ENCODE measurements at regions not wholly inside any gene's neighbourhood (a gene's known extent, or its start where the extent isn't known, plus 50 kb on each side); places are given as distances from the start of the nearest gene placed in this dataset.

DNA sequence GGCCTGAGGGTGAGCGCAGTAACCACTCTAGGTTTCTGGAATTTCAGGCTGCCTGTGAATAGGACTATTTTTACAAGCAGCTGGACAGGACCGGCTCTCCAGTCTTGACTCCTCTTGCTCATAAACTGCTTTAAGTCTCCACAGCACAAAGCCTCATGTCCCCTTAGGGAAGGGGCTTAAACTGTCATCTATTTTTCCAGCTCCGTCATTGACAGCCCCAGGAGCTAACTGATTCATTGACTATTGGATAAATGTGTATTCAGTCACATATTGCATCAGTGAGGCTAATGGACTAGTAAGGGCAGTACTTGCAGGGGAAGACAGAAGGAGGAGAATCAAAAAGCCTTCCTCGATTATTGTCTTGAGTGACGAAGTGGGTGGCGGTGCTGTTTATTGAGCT is 719.4 kb upstream of the ADAMTS16 start:
- DNase-seq: no peak

DNA sequence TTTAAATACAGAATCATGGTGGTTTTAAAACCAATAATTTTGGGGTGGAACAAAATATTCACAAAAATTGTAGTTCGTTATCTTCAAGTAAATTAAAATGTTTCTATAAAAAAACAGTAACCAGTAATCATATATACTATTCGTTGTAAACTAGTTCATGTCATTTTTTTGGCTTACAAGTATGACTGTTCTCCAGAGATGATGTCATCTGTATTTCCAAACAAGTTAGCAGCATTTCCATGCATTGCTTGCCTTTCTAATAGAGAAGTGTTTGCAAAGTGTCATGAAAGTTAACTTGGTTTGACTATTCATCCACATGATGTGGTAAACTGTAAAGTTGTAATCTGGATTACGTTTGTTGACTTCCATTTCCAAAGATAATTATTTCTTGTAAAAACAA is 717.9 kb upstream of the ADAMTS16 start:
- DNase-seq: no peak

DNA sequence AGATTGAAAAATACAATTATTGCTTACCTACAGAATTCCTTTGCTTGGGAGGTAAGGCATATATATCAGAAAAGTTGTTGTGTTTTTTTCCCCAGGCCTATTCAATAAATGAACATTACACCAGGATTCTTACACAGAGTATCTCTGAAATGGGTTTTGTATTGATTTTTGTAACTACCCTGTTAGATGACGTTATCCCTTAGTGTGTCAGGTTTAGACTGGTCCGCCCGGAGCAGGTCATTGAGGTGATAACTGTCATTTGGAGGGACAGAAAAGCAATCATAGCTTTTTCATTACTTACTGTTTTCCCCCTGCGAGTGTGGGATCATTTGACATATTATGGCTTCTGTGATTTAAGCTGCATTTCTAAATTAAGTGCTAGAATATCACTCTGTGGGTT is 715.2 kb upstream of the ADAMTS16 start:
- DNase-seq: no peak

DNA sequence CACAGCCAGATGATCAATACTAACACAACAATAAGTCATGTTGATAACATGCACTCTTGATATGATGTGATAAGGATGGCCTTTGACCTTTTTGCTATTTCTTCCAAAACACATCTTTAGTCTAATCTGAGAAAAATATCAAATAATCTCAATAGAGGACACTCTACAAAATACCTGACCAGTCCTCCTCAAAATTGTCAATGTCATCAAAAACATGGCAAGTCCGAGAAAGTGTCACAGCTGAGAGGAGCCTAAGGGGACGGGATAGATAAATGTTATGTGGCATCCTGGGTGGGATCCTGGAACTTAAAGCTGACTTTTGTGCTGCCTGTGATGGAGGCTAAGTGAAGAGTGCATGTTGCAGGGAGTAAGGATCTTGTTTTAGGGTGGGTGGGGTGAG is 699.6 kb upstream of the ADAMTS16 start:
- DNase-seq: no peak

DNA sequence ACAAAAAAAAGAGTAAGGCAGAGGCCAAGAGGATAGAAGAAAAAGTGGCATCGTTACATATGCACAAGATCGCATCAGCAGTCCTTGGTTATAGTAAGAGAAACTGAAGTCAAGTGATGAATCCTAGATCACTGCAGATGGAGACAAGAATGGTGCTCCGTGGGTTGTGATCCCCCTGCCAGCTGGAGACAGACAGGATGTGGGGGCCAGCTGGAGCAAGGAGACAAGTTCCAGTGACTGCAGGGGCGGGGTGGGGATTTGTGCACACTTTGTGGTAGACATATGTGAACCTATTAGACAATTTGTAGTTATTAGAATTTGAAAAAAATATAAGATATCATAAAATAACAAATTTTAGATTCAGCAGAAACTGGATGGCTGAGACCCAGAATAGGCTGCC is 697.9 kb upstream of the ADAMTS16 start:
- DNase-seq: no peak

DNA sequence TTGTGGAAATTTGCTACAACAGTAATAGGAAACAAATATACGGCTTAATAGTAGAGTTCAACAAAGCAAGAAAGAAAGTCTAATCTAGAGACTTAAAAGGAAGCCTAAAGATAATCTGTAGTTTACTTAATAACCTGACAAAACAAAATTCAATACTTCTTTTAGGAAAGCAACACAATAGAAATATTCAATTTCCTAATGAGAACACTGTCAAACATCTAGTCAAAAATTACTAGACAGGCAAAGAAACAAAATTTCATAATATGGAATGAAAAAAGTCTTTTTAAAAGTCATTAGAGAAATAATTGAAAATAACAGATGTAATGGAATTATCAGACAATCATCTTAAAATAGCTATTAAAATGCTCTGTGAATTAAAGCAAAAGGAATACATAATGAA is 692.5 kb upstream of the ADAMTS16 start:
- no peak for DNase-seq

DNA sequence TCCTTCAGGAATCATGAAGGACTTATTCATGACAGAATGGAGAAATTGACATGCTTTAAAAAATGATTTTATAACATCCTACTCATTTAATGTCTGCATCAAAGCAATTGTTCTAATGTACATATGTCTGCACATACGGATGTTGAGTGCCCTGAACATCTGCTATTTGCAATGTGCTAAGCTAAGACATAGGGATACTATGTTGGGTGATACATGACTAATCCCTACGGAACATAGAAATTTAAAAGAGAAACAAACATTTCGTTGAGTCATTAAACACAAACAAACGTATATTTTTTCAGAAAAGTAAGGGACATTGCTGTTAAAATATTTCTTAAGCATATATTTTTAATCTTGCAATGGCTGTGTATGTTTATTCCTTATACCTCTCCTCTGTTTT is 686.5 kb upstream of the ADAMTS16 start:
- no peak for DNase-seq

DNA sequence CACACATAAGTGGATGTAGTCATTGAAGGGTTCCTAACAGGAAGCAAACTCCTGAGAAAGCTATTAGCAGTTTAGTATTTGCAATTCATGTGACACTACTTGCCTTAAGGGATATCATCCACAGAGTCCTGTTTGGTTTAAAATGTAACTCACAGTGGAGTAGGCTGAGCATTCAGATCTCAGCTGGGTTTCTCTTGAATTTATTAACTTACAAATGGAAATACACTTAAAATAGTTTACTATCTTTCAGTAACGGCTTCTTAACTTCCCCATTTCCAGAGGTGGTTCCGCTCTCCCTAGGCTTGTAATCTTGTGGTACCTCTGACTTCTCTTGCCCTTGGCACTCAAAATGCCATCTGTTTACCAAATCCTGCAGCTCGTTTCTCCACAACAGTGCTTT is 660.7 kb upstream of the ADAMTS16 start:
- no peak for DNase-seq

DNA sequence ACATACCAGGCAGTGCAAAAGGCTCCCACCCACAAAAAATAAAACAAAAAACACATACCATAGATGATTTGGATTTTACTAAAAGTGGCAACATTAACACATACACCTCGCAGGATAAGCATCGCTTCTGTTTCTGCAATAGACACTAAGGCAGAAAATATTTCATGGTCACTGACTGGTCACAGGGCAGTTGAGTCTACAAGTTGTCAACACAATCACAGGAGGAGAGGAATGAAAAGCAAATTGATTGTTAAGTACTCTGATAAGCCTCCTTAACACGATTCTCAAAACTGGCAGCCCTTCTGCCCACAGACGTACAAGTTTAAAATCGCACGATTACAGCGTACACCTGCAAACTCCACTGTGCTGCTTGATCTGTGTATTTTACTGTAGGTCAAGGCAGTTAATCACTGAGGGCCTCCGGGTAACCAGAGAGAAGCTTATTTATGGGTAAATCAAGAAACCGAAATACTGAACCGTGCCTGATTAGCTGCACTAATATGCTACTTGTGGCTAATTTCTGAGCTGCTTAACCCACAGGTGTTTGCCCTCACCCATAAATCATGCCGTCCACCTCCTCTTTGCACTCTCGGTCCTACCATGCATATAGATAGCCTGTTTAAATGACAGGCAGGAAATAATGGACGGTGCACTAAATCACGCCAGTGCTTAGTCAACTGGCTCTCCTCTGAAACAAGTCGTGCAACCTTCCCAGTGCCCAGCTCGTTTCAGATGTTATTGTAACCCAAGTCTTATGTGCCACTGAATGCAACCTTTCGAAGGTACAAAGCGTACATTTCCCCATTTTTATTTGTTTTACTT is 659.4 kb upstream of the ADAMTS16 start:
- no peak for DNase-seq

DNA sequence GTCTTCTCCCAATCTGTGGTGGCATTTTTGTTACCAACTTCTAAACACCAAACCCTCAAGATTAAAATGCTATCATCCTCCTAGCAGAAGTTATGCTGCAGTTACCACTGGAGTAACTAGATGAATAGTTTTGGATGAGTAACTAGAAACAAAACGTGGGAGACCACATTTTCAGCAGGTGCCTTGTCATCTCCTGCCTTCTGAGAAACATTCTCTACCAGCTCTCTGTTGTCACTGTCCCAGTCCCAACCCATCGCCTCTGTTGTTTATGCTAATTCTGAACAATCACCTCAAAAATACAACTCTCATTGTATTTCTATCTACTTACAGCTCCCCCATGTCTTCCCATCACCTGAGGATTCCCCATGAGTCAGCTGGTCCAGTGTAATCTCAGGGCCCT is 652.5 kb upstream of the ADAMTS16 start:
- no peak for DNase-seq

DNA sequence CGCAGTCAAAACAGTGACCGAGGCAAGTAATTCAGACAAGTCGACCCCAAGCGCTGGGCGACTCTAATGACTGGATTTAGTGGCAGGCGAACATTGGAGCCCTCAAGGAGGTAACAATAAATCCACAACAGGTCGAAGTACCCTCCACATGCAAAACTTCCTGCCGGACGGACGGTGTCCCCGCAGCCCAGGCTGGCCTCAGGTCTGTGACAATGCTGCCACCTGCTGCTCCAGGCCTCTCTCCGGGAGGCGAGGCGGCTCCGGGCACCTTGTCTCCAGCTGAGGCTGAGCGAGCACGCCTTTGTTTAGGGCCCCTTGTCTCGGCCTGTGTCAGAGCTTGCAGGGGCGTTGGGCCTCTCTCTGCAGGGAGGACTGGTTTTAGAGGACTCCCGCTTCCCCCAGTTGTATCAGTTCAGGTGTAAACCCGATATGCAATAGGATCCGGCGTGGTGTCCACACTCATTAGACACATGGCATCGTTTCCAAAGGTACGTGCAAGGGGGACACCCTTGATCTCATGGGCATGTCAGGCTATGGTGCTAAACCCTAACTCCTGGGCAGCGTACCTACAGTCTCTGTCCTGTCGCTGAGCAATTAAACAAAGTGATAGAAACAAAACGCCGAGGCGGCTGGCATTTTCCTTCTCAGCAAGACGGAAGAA is 628.0 kb upstream of the ADAMTS16 start:
- DNase-seq: no peak

DNA sequence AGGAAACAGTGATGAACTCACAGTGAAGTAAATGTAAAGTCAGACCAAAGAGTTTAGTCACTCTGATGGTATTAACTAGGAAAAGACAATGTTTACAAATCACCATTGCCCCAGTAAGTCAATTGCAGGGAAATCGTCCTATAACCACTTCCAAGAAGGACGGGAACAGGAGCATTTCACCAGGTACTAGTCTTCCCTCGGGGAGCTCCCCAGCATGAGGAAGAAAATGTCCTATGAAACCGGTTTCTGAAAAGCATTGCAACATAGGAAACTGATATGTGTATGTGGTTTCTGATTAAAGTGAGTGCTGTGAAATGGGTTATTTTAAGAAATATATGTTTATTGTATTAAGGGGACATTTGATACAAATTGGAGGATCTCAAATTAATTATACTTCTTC is 626.7 kb upstream of the ADAMTS16 start:
- no peak for DNase-seq

DNA sequence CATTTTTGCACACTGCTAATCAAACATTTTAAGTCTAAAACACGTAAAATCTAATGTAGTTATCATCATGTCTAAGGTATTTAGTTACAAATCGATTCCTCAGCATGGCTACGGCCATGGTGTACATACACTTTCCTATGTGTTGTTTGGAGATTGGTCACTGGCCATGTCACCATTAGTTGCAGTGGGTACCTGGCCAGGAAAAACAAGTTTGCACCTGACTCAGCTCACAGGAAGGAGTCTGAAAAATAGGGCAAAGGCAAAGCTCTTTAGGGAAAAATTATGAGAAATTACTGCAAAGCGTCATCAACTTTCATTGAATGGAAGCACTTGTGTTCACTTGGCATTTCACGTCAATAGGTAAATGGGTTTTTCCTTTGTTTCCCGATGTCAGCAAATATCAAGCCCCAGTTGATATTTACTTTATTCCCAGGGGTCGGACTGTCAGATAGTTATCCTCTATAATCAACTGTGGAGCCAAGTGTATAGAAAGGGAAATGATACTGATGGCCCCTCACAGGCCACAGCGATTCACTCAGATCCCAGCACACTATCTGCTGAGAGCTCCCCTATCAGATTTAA is 626.0 kb upstream of the ADAMTS16 start:
- peak; percentile 3 for DNase-seq

DNA sequence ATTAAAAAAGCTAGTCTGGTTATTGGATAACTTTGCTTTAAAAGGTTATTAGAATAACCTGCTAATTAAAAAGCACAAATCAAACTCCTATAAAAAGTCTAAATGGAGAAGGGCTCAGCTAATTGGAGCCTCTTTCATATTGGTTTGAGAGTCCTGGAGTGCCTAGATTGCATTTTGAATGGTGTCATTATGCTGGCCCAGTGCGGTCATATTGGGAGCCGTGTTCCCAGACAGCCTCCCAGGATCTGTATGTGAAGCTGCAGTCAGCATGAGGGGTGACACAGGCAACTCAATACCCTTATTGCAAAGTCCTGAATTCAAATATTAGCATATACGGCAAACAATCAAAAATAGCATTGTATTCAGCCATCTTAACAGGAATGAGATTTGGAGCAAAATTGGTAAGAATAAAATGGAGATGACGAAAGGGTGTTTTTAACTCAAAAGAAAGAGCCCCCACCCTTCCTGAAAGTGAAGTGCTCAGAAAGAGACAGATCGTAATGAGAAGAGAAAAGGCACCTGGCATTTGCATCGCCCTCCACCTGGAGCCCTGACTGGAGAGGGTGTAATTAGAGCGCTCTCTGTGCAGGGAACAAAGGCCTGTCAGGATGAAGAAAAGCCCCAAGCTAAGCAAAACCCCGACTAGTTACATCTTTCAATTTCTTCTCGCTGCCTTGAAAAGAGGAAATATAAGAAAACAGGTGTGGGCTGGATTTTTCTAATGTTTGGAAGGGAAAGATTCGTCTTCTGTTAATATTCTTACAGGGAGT is 621.0 kb upstream of the ADAMTS16 start:
- no peak for DNase-seq

DNA sequence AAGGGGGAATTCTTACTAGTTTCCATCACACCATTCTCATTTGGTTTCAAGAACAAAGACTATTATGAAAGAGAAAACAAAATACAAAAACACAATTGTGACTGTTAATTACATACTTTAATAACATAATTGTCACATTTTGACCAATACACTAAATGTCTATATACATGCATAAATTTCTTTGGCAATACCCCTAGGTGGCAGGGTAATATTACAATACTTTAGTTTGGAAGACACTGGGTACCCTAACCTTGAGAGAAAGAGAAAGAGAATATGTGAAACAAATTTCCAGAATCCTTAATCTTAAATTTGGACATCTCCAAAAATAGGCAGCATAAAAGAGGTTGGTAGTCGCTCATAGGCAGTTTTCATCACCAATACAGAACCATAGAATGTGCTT is 619.6 kb upstream of the ADAMTS16 start:
- no peak for DNase-seq

DNA sequence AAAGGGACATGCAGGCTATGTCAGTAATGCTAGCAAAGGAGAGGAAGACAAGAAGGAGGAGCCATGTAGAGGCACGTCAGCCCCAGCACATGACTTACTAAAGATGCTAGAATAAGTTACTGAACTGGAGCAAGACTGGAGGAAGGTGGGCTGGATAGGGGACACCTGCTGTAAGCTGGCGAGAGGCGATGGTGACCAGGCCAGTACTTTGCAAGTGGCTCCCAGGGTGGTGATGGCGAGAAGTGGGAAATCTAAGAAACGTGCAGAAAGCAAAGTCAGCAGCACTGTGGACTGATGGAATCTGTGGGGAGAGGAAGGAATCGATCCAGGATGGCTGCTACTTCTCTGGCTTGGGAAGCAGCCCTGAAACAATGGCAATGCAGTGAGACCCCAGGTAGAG is 617.1 kb upstream of the ADAMTS16 start:
- no peak for DNase-seq

DNA sequence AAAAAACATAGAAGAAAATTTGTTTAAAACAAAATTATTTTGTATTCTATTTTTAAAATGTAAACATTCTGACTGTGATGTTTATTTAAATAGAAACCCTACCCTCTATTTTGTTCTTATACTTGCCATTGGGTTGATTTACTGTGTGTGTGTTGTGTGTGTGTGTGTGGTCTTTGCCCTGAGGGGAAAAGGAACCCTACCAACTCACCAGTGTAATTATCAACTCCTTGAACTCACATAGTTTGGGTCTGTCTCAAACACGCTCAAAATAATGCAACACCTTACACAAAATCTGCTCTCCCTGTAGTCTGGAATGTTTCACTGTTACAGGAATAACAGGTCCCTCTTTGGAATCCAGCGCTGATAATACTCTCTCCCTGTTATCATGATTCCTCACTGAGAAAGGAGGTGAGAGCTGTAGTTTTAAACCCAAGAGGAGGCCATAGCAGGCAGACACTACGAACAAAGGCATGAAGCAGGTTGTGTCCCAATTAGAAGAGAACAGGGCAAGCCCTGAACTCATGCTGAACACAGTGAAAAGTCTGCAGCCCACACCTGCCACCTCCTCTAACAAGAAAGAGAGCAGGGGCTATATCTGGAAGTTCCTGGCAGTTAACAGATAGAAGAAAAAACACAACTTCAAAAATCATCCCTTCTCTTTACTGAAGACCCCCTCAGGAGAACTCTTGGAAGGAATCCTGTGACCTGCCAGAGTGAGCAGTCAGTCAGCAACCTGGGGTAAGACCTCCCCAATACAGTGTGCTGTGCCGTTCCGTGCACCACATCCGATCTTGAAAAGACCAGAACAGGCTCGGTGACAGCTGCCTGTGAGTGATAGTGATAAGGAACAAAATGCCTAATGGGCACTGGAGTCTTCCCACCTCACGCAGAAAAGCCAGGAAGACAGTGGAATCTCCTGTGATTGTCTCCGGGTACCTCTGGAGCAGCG is 608.1 kb upstream of the ADAMTS16 start:
- no peak for DNase-seq

DNA sequence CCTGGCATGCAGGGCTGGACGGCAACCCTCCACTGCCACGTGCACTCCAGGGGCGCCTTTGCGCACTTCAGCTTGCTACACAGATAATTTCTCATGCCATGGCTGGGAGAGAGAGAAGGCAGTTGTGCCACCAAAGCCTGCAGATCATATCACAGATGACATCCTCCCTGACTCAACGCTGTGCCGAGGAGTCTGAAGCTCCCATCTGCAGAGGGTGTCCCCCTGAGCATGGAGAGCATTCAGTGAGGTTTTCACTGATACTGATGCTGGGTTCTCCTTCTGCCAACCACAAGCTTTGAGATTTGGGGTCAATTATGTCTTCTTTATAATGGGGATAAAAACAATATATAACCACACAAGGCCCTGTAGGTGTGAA is 607.4 kb upstream of the ADAMTS16 start:
- DNase-seq: no peak

DNA sequence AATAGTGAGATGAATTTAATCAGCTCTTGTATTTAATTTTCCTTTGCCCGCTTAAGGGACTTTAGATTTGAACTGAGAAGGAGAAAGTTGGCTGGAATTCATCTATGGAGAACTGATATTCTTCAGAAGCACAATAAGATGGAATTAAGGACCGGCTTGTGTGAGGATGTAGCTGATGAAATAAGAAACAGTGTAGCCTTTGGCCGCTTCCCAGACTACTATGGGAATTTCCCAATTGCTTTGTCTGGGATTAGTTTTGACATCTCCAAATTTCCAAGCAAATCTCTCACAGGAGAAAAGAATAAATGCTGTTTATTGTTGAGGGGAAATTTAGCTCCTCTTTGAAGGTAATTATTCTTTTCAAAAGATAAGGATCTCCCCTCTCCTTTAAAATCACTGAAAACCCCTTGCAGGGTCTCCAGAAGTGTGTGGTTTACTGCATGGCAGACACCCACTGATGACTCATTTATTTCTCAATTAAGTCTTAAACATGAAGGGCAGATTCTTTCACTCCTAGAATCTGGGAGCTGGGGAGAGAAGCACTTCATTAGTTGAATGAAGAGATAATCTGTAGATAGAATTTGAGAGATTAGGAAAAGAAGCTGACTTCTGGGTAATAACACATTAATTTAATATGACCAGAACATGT is 606.5 kb upstream of the ADAMTS16 start:
- no peak for DNase-seq

DNA sequence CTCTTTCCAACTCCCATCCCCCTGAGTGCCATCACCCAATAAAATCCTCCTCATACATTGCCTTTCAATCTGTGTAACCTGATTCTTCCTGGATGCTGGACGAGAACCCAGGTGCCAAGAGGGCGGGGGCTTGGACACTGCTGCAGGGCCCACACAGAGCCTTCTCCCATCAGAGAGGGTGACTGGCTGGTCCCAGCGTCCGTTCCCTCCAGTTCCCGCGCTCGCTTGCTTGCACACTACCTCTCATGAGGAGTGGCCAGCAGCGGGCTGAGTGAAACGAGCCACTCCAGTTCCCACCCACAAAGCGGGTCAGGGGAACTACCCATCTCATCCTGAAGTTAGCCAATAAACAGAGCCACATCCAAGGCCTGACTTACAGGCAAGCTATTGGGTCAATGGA is 602.6 kb upstream of the ADAMTS16 start:
- no peak for DNase-seq

DNA sequence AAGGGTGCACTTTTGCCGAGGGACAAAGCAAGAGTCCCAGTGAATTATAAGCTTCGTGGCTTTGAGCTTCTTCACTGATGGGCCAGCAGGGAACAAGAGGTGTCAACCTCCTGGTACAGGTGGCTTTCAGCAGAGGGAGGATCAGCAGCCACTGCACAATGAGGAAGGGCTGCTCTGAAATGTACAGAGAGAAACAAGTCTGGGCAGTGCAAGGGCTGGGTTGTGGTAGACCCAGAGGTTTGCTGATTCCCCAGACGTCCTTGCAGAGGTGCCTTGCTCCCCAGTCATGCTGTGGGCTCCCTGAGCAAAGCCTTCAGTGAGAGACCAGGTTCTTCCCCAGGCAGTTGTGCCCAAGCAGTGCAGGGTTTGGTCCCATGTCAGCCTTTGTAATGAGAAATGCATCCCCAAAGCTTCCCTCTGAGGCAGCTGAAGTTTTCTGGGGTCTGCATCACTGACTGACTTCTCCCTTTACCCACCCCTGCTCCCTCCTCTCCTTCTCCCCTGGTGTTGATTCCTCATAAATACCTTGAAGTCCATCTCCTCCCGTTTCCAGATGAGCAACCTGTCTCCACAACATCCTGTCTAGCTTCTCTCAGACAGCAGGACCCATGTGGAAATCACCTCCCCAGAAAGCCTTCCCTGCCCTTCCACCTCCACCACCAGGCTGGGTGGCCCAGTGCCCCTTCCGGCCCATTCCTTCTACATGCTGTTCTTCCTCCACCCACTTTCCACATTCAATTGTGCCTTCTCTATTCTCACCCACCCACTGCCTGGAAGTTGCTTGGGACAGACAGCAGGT is 599.6 kb upstream of the ADAMTS16 start:
- no peak for DNase-seq

Data from COR-L47 (cell line).